HG02885 (cell line): ENCODE measurements at regions not wholly inside any gene's neighbourhood (a gene's known extent, or its start where the extent isn't known, plus 50 kb on each side); places are given as distances from the start of the nearest gene placed in this dataset.

Experiments
- ATAC-seq: cut with Tn5 transposase; IDR thresholded peaks from one replicate; pipeline ENCODE4 v1.9.1; 2021; ENCODE audit warnings: mild to moderate bottlenecking; ENCODE audit not compliant: unreplicated experiment, poor library complexity

- no peak for ATAC-seq
These were observed 399.2 kb downstream of the NLGN4X start for GRCh38 chrX:5829469-5829868.

DNA sequence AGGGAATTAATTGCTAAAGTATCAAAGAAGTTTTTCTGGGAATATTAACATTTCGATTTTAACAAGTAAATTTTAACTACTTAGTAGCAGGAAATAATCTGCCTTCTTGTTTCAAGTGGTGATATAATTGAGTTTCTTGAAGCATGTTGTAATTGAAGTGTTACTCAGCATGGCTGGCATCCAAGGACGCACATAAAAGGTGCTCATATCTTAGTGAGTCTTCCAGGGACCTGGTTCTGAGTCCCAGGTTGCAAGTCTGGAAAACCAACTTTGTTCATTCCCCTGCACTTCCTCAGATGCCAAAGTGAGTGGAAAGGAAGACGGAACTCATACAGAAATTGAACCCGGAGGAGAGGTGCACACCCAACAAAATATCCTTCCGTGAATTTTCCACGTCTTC lies 399.6 kb downstream of the NLGN4X start:
- no peak for ATAC-seq

DNA sequence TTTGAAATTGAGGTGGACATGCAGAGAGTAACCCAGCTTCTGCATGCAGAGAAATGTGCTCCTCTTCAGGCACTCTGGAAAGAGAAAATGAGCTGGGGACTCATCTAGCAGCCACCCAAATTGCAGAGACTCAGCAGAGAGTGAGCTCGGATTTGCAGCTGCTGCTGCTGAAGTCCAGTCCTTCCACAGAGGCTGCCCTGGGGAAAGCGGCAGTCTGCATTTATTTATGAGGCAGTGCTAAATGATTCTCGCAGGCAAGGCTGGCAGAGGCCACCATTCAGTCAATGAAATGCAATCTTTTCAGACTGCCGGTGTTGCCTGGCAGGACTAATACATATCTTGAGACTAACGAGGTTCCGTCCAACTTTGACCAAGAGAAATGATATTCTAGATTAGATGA lies 404.8 kb downstream of the NLGN4X start:
- ATAC-seq: no peak

- no peak for ATAC-seq
These were observed 418.0 kb downstream of the NLGN4X start for GRCh38 chrX:5810636-5811035.

DNA sequence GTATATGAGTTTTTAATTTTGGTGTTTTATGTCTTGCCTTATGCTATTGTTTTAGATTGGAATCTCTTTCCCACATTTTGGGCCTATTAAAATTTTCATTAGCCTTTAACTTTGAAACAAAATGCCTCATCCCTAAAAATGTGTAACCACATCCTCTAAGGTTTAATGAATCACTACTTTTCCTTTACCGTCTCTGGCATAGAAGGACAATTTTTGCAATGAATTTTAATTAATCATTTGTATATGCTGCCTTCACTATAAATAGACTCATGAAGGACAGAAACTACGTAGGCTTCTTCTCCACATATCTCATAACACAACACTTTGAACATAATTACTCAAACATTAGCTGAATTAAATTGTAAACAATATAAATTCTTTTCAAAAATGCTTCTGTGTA lies 421.5 kb downstream of the NLGN4X start:
- no peak for ATAC-seq

GRCh38 chrX:5802391-5802790 lies 426.3 kb downstream of the NLGN4X start:
- no peak for ATAC-seq

GRCh38 chrX:5791721-5792120 lies 436.9 kb downstream of the NLGN4X start:
- ATAC-seq: no peak

DNA sequence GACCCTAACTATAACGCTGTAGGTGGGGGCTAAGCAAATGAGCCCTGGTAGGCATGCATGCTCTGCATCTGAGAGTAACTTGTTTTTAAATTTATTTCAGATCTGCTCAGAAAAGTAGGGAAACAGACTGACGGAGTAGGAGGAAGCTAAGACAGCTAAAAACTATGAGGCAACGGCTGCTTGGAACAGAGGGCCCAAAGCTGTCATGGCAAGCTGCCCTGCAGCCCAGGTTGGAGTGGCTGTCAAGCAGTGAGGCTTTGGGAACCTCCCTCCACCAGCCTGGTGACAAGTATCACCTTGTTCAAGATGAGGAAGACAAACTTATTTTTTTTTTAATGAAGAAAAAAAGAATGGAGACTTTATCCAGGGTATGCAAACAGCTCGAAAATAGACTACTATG lies 439.8 kb downstream of the NLGN4X start:
- no peak for ATAC-seq

- ATAC-seq: no peak
These were observed 447.8 kb downstream of the NLGN4X start for GRCh38 chrX:5780821-5781220.

- ATAC-seq: no peak
These were observed 452.7 kb downstream of the NLGN4X start for GRCh38 chrX:5775846-5776430.

- no peak for ATAC-seq
These were observed 454.2 kb downstream of the NLGN4X start for GRCh38 chrX:5774446-5774845.

DNA sequence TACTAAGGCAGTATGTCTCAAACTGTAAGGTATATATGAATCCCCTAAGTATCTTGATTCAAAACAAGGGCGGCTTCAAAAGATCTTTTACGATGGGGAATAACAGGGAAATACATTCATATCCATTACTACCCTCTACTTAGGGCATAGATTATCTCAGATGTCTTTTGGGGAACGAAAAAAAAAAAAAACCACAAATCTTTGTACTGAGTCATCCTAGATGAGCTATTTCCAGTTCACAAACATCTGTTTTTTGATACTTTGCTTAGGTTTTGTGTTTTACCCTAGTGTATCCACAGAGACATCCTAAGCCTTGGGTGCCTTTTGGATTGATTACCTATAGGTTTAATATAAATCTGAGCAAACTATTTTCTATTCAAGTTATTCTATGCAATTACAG lies 457.2 kb downstream of the NLGN4X start:
- ATAC-seq: no peak

DNA sequence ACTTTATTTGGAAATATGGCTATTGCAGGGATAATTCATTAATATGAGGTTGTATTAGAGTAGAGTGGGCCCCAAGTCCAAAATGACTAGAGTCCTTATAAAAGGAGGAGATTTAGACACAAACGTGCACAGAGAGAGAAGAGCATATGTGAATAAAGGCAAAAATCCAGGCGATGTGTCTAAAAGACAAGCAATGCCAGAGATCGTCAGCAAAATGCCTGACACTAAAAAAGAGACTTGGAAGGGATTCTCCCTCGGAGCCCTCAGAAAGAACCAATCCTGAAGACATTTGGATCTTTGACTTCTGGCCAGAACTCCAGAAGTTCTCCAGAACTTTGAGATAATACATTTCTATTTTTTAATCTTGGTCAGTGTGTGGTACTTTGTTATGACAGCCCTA lies 472.1 kb downstream of the NLGN4X start:
- no peak for ATAC-seq

DNA sequence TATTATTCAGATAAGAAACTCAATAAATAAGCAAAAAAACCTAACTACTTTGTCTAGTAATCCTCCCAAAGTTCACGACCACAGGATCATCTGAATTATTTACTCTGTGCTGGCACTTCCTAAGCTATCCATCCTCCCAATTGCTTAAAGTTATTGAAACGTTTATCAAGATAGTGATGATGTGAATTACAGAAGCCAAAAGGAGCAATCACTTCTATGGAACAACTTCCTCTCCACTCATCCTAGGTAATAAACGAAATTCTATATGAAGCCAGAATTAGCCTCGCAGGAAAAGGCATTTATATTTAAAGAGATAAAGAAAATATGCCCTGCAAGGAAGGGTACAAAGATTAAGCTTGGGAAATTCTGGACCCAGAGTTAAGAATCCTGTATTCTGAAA lies 475.4 kb downstream of the NLGN4X start:
- no peak for ATAC-seq

GRCh38 chrX:5752831-5753230 lies 475.8 kb downstream of the NLGN4X start:
- no peak for ATAC-seq

- no peak for ATAC-seq
These were observed 480.0 kb downstream of the NLGN4X start for GRCh38 chrX:5748586-5749150.

DNA sequence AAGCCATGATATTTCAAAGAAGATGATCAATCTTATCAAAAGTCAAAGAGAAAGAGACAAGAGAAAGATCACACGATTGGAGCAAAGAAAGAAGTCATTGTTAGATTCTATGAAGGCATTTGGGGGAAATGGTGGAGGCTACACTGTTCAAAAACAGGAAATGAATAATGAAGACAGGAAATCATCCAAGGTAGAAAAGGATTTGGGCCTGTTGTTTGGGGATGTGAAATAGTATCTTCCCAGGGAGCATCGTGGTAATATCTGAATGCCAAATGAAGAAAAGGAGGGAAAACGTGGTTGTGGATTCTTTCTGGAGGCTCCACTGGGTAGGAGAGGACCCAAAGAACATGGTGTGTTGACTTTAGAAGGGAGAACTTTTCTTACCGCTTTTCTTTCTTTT lies 482.4 kb downstream of the NLGN4X start:
- ATAC-seq: no peak

DNA sequence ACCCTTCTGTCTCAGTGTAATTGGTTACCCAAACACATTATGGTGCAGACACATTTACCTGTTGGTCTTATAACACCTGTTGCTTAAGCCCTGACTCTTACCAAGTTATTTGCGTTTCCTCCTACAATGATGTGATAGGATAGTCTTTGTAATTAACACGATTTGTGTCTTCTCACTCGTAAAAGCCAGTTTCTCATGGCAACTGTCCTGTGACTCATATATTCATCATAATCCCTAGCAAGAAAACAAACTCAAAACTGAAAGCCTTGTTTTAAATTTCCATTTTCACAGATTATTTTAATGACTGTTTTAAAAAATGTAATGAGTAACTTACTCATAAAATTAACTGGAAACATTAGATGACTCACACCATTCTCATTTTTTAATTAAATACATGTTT lies 495.2 kb downstream of the NLGN4X start:
- no peak for ATAC-seq

DNA sequence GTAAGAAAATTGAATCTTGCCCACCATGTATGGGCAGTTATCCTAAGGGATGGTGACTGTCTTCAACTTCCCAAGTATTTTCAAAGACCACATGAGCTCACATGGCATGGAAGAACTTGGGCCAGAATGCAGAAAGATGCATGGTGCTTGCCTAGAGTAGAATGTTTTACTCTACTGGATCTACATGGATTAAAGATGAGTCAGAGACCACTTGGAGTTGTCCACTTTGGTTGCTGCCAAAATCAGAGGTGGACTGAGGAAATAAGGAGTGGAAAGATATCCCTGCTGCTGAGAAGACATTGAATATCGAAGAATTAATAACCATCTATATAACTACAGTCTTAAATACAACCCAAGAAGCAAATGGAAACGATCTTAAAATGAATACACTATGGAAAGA lies 498.1 kb downstream of the NLGN4X start:
- no peak for ATAC-seq

DNA sequence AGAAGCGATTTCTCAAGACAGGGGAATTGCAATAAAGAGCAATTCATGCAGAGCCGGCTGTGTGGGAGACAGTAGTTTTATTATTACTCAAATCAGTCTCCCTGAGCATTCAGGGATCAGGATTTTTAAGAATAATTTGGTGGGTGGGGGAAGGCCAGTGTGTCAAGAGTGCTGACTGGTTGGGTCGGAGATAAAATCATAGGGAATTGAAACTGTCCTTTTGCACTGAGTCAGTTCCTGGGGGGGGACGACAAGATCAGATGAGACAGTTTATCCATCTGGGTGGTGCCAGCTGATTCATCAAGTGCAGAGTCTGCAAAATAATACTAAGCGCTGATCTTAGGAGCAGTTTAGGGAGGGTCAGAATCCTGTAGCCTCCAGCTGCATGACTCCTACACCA lies 502.4 kb downstream of the NLGN4X start:
- no peak for ATAC-seq

GRCh38 chrX:5724123-5724522 lies 504.5 kb downstream of the NLGN4X start:
- ATAC-seq: no peak

- ATAC-seq: no peak
These were observed 510.0 kb downstream of the NLGN4X start for GRCh38 chrX:5718651-5719050.

- ATAC-seq: no peak
These were observed 512.0 kb downstream of the NLGN4X start for GRCh38 chrX:5716666-5717065.
